Common myeloid progenitor, CD34-positive (primary cell): ENCODE measurements at regions not wholly inside any gene's neighbourhood (a gene's known extent, or its start where the extent isn't known, plus 50 kb on each side); places are given as distances from the start of the nearest gene placed in this dataset.

ENCODE experiments used
- CTCF ChIA-PET: fragments of 350-600 bp; sonication (Branson Sonifier 250); formaldehyde crosslinking; loops from one replicate; lab custom pipeline; 2021; ENCODE audit warnings: antibody characterized with exemption; lab: Charles Lee
- POLR2A ChIA-PET: fragments of 350-600 bp; sonication (Branson Sonifier 250); formaldehyde crosslinking; loops from one replicate; lab custom pipeline; 2021; ENCODE audit warnings: antibody characterized with exemption; lab: Charles Lee
- DNase-seq, 3 donors: peaks; one replicate each; pipeline versions ENCODE4 v3.0.0 to v3.0.0-alpha.2; 2013
- H3K27ac ChIP-seq, 2 experiments: 1 replicate in 1 of 2; 2 replicates in 1 of 2; pipeline ENCODE4 v1.7.0; 2013; ENCODE audit warnings: inconsistent platforms in 2 of 2, low read length in 2 of 2, mild to moderate bottlenecking in 2 of 2, low read depth in 1 of 2, moderate library complexity in 1 of 2; ENCODE audit not compliant: severe bottlenecking in 2 of 2, insufficient read depth in 1 of 2, poor library complexity in 1 of 2
- H3K27me3 ChIP-seq, 5 experiments: replicated peaks in 2 of 5; 1 replicate in 3 of 5; 2 replicates in 2 of 5; pipeline versions ENCODE4 v1.6.1 to v1.7.0; 2013; ENCODE audit warnings: low read length in 4 of 5, mild to moderate bottlenecking in 2 of 5, moderate library complexity in 2 of 5, inconsistent platforms in 1 of 5; ENCODE audit not compliant: insufficient read depth in 5 of 5, control insufficient read depth in 4 of 5
- H3K36me3 ChIP-seq, 4 experiments: 1 replicate in 2 of 4; 2 replicates in 2 of 4; pipeline versions ENCODE4 v1.6.1 to v1.7.0; 2013; ENCODE audit warnings: low read length in 3 of 4, control low read depth in 1 of 4, mild to moderate bottlenecking in 1 of 4; ENCODE audit not compliant: control insufficient read depth in 4 of 4, insufficient read depth in 4 of 4
- H3K4me1 ChIP-seq, 4 experiments: 1 replicate in 3 of 4; 2 replicates in 1 of 4; pipeline versions ENCODE4 v1.6.1 to v1.7.1; 2013; ENCODE audit warnings: low read length in 3 of 4, mild to moderate bottlenecking in 3 of 4, control low read depth in 1 of 4, inconsistent platforms in 1 of 4, moderate library complexity in 1 of 4; ENCODE audit not compliant: control insufficient read depth in 4 of 4, insufficient read depth in 4 of 4; ENCODE audit errors: control extremely low read depth in 1 of 4
- H3K4me3 ChIP-seq, 7 experiments: 1 replicate in 4 of 7; 2 replicates in 3 of 7; pipeline versions ENCODE4 v1.5.1 to v1.7.0; 2013; ENCODE audit warnings: mild to moderate bottlenecking in 7 of 7, low read length in 6 of 7, moderate library complexity in 6 of 7, inconsistent platforms in 2 of 7, low read depth in 2 of 7, control low read depth in 1 of 7; ENCODE audit not compliant: insufficient read depth in 4 of 7, control insufficient read depth in 1 of 7; ENCODE audit errors: extremely low read depth in 1 of 7
- H3K9me3 ChIP-seq, 5 experiments: 1 replicate in 4 of 5; 2 replicates in 1 of 5; pipeline versions ENCODE4 v1.6.1 to v1.7.1; 2013; ENCODE audit warnings: low read length in 4 of 5, mild to moderate bottlenecking in 2 of 5, inconsistent platforms in 1 of 5, low read depth in 1 of 5, moderate library complexity in 1 of 5; ENCODE audit not compliant: control insufficient read depth in 4 of 5, insufficient read depth in 2 of 5; ENCODE audit errors: control extremely low read depth in 1 of 5
- WGBS: methylation state at CpG from one replicate; pipeline ENCODE4 v1.1.5; 2013; ENCODE audit not compliant: insufficient coverage; 5-methylcytosine and 5-hydroxymethylcytosine counted together

DNA sequence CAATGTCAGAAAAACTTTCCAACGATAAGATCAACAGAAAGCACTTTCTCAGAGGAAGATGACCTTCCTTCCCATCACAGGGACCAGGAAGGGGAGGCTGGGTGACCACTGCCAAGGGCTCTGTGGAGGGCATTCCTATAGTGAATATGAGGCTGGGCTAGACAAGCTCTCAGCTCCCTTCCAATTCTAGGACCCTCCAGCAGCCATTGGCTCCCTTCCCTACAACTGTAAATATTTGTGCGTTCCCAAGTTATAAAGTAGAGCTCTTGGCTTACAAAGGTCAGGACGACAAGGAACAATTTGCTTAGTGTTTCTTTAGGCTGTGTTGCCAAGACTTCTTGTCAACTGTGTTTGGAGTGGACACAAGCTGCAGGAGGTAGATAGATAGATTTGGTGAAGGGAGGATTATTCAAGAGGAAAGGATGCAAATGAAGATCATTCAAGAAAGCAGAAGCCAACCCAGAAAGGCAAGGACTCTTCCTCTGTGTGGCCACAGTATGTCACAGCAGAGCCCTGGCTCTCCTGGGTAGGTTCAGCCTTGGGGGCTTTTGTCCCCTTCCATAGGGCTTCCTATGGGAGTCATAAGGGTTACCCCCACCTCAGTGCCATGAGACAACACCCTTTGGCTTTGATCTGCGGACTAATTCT lies 223.6 kb upstream of the TLE3 start:
- no peaks in the 10 kb centered on the region for H3K27me3 ChIP-seq
- H3K27ac ChIP-seq = no peak overlapping the region
- CTCF ChIA-PET = interaction anchor here (1.1 kb wide), 1 partner anchor 15 kb away, joined by 3 read pairs; no protein-coding TSS in a partner anchor
- H3K4me1 ChIP-seq = peaks cover 12 to 38% (median 21%) of the 10 kb centered on the region in 4 experiments
- no peak overlapping the region for H3K4me3 ChIP-seq
- 100% methylated on average over 2 of the region's 4 CpGs for WGBS
- H3K36me3 ChIP-seq = no peaks in the 10 kb centered on the region
- POLR2A ChIA-PET = no interaction called here
- no peaks in the 10 kb centered on the region for H3K9me3 ChIP-seq
- DNase-seq = peak in 1 of 3 donors; percentile 12

DNA sequence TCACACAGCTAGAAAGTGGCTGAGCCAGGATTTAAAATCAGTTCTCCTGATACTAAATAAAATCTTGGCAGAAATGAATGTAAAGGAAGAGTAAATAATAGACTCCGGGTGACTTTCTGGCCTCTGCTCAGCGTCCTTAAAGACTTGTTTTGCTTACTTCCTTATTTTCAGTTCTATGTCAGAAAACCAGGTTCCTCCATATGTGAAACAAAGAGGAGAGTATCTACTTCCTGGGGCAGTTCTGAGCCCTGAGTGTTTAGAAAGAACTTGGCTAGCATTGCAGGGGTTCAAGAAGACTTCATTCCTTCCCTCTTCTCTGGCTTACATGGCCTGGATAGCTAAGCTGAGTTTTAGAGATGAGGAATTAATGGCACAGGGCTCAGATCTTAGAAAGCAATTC lies 222.8 kb upstream of the TLE3 start:
- Histone ChIP-seq H3K4me3 (no peak overlapping the region), H3K4me1 (peaks cover 12 to 38% (median 21%) of the 10 kb centered on the region in 4 experiments), H3K36me3 (no peaks in the 10 kb centered on the region), H3K27ac (no peak overlapping the region), H3K27me3 (peaks cover 0 to under 1% (median 0%) of the 10 kb centered on the region in 5 experiments), H3K9me3 (no peaks in the 10 kb centered on the region)
- ChIA-PET CTCF (no interaction called here), POLR2A (no interaction called here)
- 0% methylated on average over 1 of the region's 2 CpGs for WGBS
- DNase-seq = peak in 2 of 3 donors; percentile 57 to 66

DNA sequence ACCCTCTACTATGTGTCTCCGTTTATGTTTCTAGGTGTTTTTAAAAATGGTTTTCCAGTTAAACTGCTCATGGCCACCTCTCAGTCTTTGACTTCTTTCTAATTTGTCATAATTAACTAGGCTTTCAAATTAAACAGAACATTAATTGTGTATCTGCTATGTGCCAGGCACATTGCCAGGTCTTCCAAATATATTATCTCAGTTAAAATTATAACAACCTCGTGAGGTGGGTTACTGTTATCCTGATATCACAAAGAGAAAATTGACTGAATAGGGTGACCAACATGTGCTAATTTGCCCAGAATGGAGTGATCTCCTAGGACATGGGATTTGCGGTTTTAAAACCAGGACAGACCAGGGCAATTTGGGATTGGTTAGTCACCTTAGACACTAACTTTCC lies 222.4 kb upstream of the TLE3 start:
- POLR2A ChIA-PET = no interaction called here
- 90% methylated on average over 2 of the region's 3 CpGs for WGBS
- peaks cover 12 to 38% (median 21%) of the 10 kb centered on the region in 4 experiments for H3K4me1 ChIP-seq

DNA sequence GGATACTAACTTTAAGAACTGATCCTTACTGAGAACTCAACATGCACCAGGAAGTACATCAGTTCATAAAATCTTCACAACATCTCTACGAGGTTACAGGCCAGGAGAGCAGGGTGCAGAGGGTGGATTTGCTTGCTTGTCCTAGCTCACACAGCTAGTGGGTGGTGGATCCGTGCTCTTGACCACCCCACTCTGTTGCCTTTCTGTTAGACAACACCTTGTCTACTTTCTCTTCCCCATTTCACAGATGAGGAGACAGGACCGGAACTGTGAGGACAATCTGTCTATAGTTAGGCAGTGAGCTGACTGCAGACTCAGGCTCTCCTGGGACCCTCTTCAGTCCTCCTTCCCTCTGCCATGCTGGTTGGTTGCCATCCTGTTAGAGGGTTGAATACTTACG lies 221.7 kb upstream of the TLE3 start:
- Histone ChIP-seq H3K36me3 (no peaks in the 10 kb centered on the region), H3K4me3 (no peak overlapping the region), H3K9me3 (no peaks in the 10 kb centered on the region), H3K27me3 (peaks cover 0 to 2% (median 0%) of the 10 kb centered on the region in 5 experiments), H3K4me1 (peaks cover 12 to 38% (median 21%) of the 10 kb centered on the region in 4 experiments), H3K27ac (no peak overlapping the region)
- peak in 1 of 3 donors; percentile 18 for DNase-seq
- CTCF ChIA-PET = interaction anchor here (1.0 kb wide), 1 partner anchor 16 kb away, joined by 7 read pairs; no protein-coding TSS in a partner anchor
- POLR2A ChIA-PET = interaction anchor here (0.9 kb wide), 1 partner anchor 9 kb away, joined by 4 read pairs; no protein-coding TSS in a partner anchor
- WGBS = 95% methylated on average over 3 of the region's 4 CpGs

More for the DNA sequence above, 222.4 kb upstream of the TLE3 start:
- no peaks in the 10 kb centered on the region for H3K9me3 ChIP-seq
- peaks cover 0 to 2% (median 0%) of the 10 kb centered on the region in 5 experiments for H3K27me3 ChIP-seq
- CTCF ChIA-PET = no interaction called here
- H3K4me3 ChIP-seq = no peak overlapping the region
- H3K27ac ChIP-seq = no peak overlapping the region
- DNase-seq = no peak
- no peaks in the 10 kb centered on the region for H3K36me3 ChIP-seq

DNA sequence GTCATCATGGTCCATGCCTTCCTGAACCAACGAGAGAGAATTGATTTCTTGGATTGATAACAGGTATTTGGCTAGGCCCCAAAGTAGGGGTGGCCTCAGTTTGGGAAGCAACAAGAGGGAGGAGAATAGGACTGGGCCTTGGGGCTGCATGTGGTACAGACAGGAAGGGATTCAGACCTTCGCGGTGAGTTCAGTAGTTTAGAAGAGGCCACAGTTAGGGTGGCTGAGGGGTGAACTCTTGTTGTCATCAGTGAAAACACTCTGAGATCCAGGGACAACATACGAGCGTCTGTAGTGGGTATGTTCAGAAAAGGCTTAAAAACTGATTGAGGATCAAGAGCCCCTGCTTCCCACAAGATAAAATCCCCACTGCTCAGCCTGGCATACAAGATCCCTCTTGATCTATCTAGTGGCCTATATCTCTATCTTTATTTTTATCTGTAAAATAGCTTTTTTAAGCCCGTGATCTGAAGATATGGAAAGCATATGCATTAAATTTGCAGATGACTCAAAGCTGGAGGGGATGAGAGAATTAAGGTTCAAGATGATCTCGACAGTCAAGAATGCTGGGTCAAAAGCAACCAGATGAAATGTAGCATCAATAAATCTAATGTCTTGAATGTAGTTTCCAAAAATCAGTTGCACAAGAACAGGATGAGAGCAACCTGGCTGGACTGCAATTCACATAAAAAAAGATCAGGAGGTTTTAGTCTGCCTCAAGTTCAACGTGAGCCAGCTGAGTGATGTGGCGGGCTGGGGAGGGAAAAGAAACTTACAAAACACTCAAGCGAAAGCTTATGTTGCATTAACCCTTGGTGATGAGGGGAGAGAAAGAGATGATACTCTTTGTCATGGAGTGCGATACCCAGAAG lies 221.1 kb upstream of the TLE3 start:
- 52% methylated on average over 6 of the region's 11 CpGs for WGBS
- Histone ChIP-seq H3K4me1 (peaks cover 12 to 38% (median 21%) of the 10 kb centered on the region in 4 experiments), H3K9me3 (no peaks in the 10 kb centered on the region), H3K27ac (no peak overlapping the region), H3K27me3 (peaks cover 0 to 2% (median 0%) of the 10 kb centered on the region in 5 experiments), H3K4me3 (no peak overlapping the region), H3K36me3 (no peaks in the 10 kb centered on the region)
- peak in 2 of 3 donors; percentile 27 to 41 for DNase-seq
- ChIA-PET POLR2A (interaction anchor here (0.9 kb wide), 1 partner anchor 9 kb away, joined by 4 read pairs; no protein-coding TSS in a partner anchor), CTCF (interaction anchor here (1.0 kb wide), 1 partner anchor 17 kb away, joined by 7 read pairs; no protein-coding TSS in a partner anchor)

DNA sequence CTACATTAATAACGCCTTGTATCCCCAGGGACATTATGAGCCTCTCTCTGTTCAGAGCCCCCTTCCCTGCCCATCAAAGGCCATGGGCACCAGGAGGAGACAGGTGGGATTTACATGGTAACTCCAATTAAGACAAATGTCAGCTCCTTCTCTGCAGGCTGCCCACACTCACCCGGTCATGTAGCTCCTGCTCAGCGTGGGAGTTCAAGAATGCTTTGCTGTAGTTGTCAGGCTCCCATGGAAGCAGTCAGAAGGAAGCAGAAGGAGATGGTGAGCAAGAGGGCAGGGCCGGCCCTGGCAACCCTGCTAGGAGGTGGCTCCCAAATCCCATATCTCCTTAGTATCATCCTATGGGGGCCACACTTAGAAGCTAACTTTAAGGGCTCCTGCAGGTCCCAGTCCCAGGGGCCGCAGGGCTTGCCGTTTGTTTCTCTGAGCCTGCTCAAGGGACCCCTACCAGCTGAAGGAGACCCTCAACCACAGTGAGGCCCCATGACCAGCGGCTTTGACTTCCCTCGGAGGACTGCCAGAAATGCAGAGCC lies 218.4 kb upstream of the TLE3 start:
- DNase-seq = no peak
- 97% methylated on average over 8 of the region's 8 CpGs for WGBS
- POLR2A ChIA-PET = no interaction called here
- CTCF ChIA-PET = interaction anchor here (1.2 to 1.6 kb wide), 3 partner anchors 10 to 22 kb away, joined by 3 to 5 read pairs (median 4); no protein-coding TSS in a partner anchor
- Histone ChIP-seq H3K4me1 (peaks cover 10 to 21% (median 16%) of the 10 kb centered on the region in 4 experiments), H3K4me3 (no peak overlapping the region), H3K9me3 (no peaks in the 10 kb centered on the region), H3K27ac (no peak overlapping the region), H3K36me3 (no peaks in the 10 kb centered on the region), H3K27me3 (peaks cover 0 to 2% (median 0%) of the 10 kb centered on the region in 5 experiments)
